ENCODE measurements at regions not wholly inside any gene's neighbourhood (a gene's known extent, or its start where the extent isn't known, plus 50 kb on each side); places are given as distances from the start of the nearest gene placed in this dataset.

GRCh38 chr4:124862261-124862660 lies 149.7 kb upstream of the ANKRD50 start:
- no peak overlapping the region for H2AFZ ChIP-seq (ENCODE audit: low read depth, low read length)
- DNase-seq (ENCODE audit: low read depth, low spot score) (no peak), FAIRE-seq (no peak)
- no peaks in the 10 kb centered on the region for H3K27me3 ChIP-seq (ENCODE audit: control insufficient read depth in 2 of 2, insufficient read depth in 2 of 2, low read length in 2 of 2)
- no peaks in the 10 kb centered on the region for H3K36me3 ChIP-seq (ENCODE audit: control insufficient read depth in 2 of 2, extremely low read depth in 1 of 2, insufficient read depth in 2 of 2, low read length in 2 of 2)
- H3K9me1 ChIP-seq (replicated peaks; ENCODE audit: control insufficient read depth, extremely low read depth, insufficient read depth, low read length), result no peaks in the 10 kb centered on the region
- no peaks in the 10 kb centered on the region for H3K9me3 ChIP-seq (replicated peaks; ENCODE audit: control insufficient read depth, insufficient read depth, low read length)
- dilution Hi-C loops (cut with MboI; ENCODE audit: extremely low pct_ligation_motif_present, low sequenced_read_pairs), result no loop called here
- intact Hi-C loops (cut with micrococcal nuclease), result no loop called here
- H3K9ac ChIP-seq (replicated peaks; ENCODE audit: extremely low read depth, insufficient read depth, low read length), result no peak overlapping the region
- BruUV-seq (replicated peaks), result no TSS peak
- ChIA-PET POLR2A (no interaction called here), CTCF (interaction anchor here (1.3 kb wide), 1 partner anchor 10 kb away, joined by 3 read pairs; no protein-coding TSS in a partner anchor)
- H4K20me1 ChIP-seq (replicated peaks; ENCODE audit: control insufficient read depth, extremely low read depth, insufficient read depth, low read length), result no peaks in the 10 kb centered on the region
- H3K4me2 ChIP-seq (ENCODE audit: insufficient read depth, low read length), result no peak overlapping the region
- H3K4me1 ChIP-seq (ENCODE audit: control insufficient read depth, extremely low read depth, insufficient read depth, low read length), result no peaks in the 10 kb centered on the region
- H3K4me3 ChIP-seq (replicated peaks in 1 of 3; ENCODE audit: insufficient read depth in 1 of 3, low read depth in 1 of 3, low read length in 3 of 3), result no peak overlapping the region
- TF ChIP-seq POLR2A (IDR thresholded peaks at IDR 0.05; ENCODE audit: low read depth, low read length) (no peak), JUN (IDR thresholded peaks at IDR 0.05; ENCODE audit: borderline replicate concordance, insufficient read depth, insufficient read length, low read depth) (no peak), CTCF (IDR thresholded peaks at IDR 0.05; ENCODE audit: extremely low read depth in 1 of 2, insufficient read depth in 1 of 2, low read depth in 1 of 2, low read length in 2 of 2) (no peak), FOS (IDR thresholded peaks at IDR 0.05; ENCODE audit: borderline replicate concordance, insufficient read depth, low read length) (no peak), MAX (IDR thresholded peaks at IDR 0.05; ENCODE audit: insufficient read depth, insufficient read length) (no peak), EZH2 (IDR thresholded peaks at IDR 0.05; ENCODE audit: borderline replicate concordance, low read depth, low read length, severe bottlenecking) (no peak), GATA2 (IDR thresholded peaks at IDR 0.05; ENCODE audit: insufficient read depth, insufficient read length, low read depth, low read length) (no peak), POLR2AphosphoS5 (IDR thresholded peaks at IDR 0.05; ENCODE audit: insufficient read depth, low read depth, low read length) (no peak)
- no peaks in the 10 kb centered on the region for H3K79me2 ChIP-seq (ENCODE audit: control insufficient read depth, insufficient read depth, low read length)
- H3K27ac ChIP-seq (ENCODE audit: insufficient read depth, low read depth, low read length), result no peak overlapping the region
